Astrocyte (in vitro differentiated cells and primary cell): ENCODE measurements at regions not wholly inside any gene's neighbourhood (a gene's known extent, or its start where the extent isn't known, plus 50 kb on each side); places are given as distances from the start of the nearest gene placed in this dataset.

Experiments used
- DNase-seq: peaks from one replicate; pipeline ENCODE4 v3.0.0-alpha.2; 2010; ENCODE audit warnings: low read depth
- FAIRE-seq: peaks from 2 replicates; lab custom pipeline; 2011; peaks lifted over from hg19 to GRCh38; lab: Jason Lieb, UNC
- H2AFZ ChIP-seq: 2 replicates; pipeline ENCODE4 v1.6.0; 2012; ENCODE audit warnings: low read depth, low read length, inconsistent platforms
- H3K27ac ChIP-seq: 2 replicates; pipeline ENCODE4 v1.5.1; 2011; ENCODE audit warnings: low read depth, low read length, inconsistent platforms
- H3K27me3 ChIP-seq: 2 replicates; pipeline ENCODE4 v1.6.0; 2011; ENCODE audit warnings: low read length, inconsistent platforms; ENCODE audit not compliant: insufficient read depth
- H3K36me3 ChIP-seq: 2 replicates; pipeline ENCODE4 v1.5.1; 2011; ENCODE audit warnings: low read length, inconsistent platforms; ENCODE audit not compliant: insufficient read depth
- H3K4me1 ChIP-seq: 2 replicates; pipeline ENCODE4 v1.5.1; 2011; ENCODE audit warnings: low read length, inconsistent platforms; ENCODE audit not compliant: insufficient read depth
- H3K4me2 ChIP-seq: 2 replicates; pipeline ENCODE4 v1.6.0; 2012; ENCODE audit warnings: low read length, inconsistent platforms
- H3K4me3 ChIP-seq: 2 replicates; pipeline ENCODE4 v1.5.1; 2011; ENCODE audit warnings: low read depth, mild to moderate bottlenecking, low read length, inconsistent platforms; ENCODE audit not compliant: insufficient read depth
- H3K79me2 ChIP-seq: 2 replicates; pipeline ENCODE4 v1.6.0; 2012; ENCODE audit warnings: mild to moderate bottlenecking, low read length, inconsistent platforms; ENCODE audit not compliant: insufficient read depth
- H3K9ac ChIP-seq: 2 replicates; pipeline ENCODE4 v1.6.0; 2012; ENCODE audit warnings: mild to moderate bottlenecking, low read length, inconsistent platforms
- H3K9me3 ChIP-seq: 2 replicates; pipeline ENCODE4 v1.5.1; 2012; ENCODE audit warnings: low read depth, mild to moderate bottlenecking, low read length, inconsistent platforms; ENCODE audit not compliant: insufficient read depth
- H4K20me1 ChIP-seq: 2 replicates; pipeline ENCODE4 v1.6.0; 2012; ENCODE audit warnings: low read length, inconsistent platforms; ENCODE audit not compliant: insufficient read depth
- H3K27ac Mint-ChIP-seq: one replicate; pipeline ENCODE4 v1.8.0; 2021; ENCODE audit warnings: mild to moderate bottlenecking, mixed read lengths; ENCODE audit not compliant: unreplicated experiment
- H3K27me3 Mint-ChIP-seq: one replicate; pipeline ENCODE4 v1.8.0; 2021; ENCODE audit warnings: low read depth, mixed read lengths; ENCODE audit not compliant: unreplicated experiment
- H3K36me3 Mint-ChIP-seq: one replicate; pipeline ENCODE4 v1.8.0; 2021; ENCODE audit warnings: low read depth, mixed read lengths; ENCODE audit not compliant: unreplicated experiment
- H3K4me1 Mint-ChIP-seq: one replicate; pipeline ENCODE4 v1.8.0; 2021; ENCODE audit warnings: low read depth, mixed read lengths; ENCODE audit not compliant: unreplicated experiment
- H3K4me3 Mint-ChIP-seq: one replicate; pipeline ENCODE4 v1.8.0; 2021; ENCODE audit warnings: mild to moderate bottlenecking, moderate library complexity, mixed read lengths; ENCODE audit not compliant: unreplicated experiment
- H3K9me3 Mint-ChIP-seq: one replicate; pipeline ENCODE4 v1.8.0; 2021; ENCODE audit warnings: mild to moderate bottlenecking, mixed read lengths; ENCODE audit not compliant: unreplicated experiment
- CTCF ChIP-seq: IDR thresholded peaks from 2 replicates; pipeline ENCODE4 v1.5.1; 2011; ENCODE audit warnings: low read depth, mild to moderate bottlenecking, inconsistent platforms, low read length, moderate library complexity; ENCODE audit not compliant: insufficient read depth
- EZH2 ChIP-seq: IDR thresholded peaks from 2 replicates; pipeline ENCODE4 v1.6.1; 2012; ENCODE audit warnings: mild to moderate bottlenecking, low read length, inconsistent platforms; ENCODE audit not compliant: insufficient read depth

- Histone ChIP-seq H3K4me2 (no peak overlapping the region), H3K9ac (no peak overlapping the region), H3K27me3 (no peaks in the 10 kb centered on the region), H3K9me3 (no peaks in the 10 kb centered on the region), H3K27ac (no peak overlapping the region), H4K20me1 (no peaks in the 10 kb centered on the region), H3K79me2 (no peaks in the 10 kb centered on the region), H3K36me3 (no peaks in the 10 kb centered on the region), H2AFZ (no peak overlapping the region), H3K4me1 (no peaks in the 10 kb centered on the region), H3K4me3 (no peak overlapping the region)
- Mint-ChIP-seq H3K27me3 (no peaks in the 10 kb centered on the region), H3K27ac (no peak overlapping the region), H3K4me1 (no peaks in the 10 kb centered on the region), H3K36me3 (no peaks in the 10 kb centered on the region), H3K4me3 (no peak overlapping the region), H3K9me3 (no peaks in the 10 kb centered on the region)
- TF ChIP-seq EZH2, result no peak
- TF ChIP-seq CTCF, result no peak
- FAIRE-seq (no peak), DNase-seq (no peak)
Measured at GRCh38 chr4:32163125-32163524, 1443.0 kb downstream of the PCDH7 start.

- no peak overlapping the region for H2AFZ ChIP-seq
- DNase-seq (no peak), FAIRE-seq (no peak)
- H3K4me1 ChIP-seq, result no peaks in the 10 kb centered on the region
- no peaks in the 10 kb centered on the region for H3K79me2 ChIP-seq
- no peaks in the 10 kb centered on the region for H3K36me3 Mint-ChIP-seq
- TF ChIP-seq CTCF, result no peak
- TF ChIP-seq EZH2, result no peak
- H3K9me3 ChIP-seq, result no peaks in the 10 kb centered on the region
- no peak overlapping the region for H3K4me3 ChIP-seq
- H3K27ac ChIP-seq, result no peak overlapping the region
- H3K9me3 Mint-ChIP-seq, result peaks cover 3% of the 10 kb centered on the region
- no peaks in the 10 kb centered on the region for H4K20me1 ChIP-seq
- H3K4me2 ChIP-seq, result no peak overlapping the region
- no peak overlapping the region for H3K9ac ChIP-seq
- no peaks in the 10 kb centered on the region for H3K27me3 ChIP-seq
- peaks cover 5% of the 10 kb centered on the region for H3K4me1 Mint-ChIP-seq
- H3K4me3 Mint-ChIP-seq, result no peak overlapping the region
- H3K27me3 Mint-ChIP-seq, result no peaks in the 10 kb centered on the region
- no peaks in the 10 kb centered on the region for H3K36me3 ChIP-seq
- no peak overlapping the region for H3K27ac Mint-ChIP-seq
Measured at GRCh38 chr4:32169841-32170240, 1449.7 kb downstream of the PCDH7 start.

GRCh38 chr4:32172086-32172485, 1451.9 kb downstream of the PCDH7 start:
- H3K4me1 Mint-ChIP-seq, result peaks cover 5% of the 10 kb centered on the region
- Histone ChIP-seq H3K27ac (peak overlapping the region; percentile 26), H3K9ac (no peak overlapping the region), H3K36me3 (no peaks in the 10 kb centered on the region), H3K79me2 (no peaks in the 10 kb centered on the region), H2AFZ (no peak overlapping the region), H3K4me2 (no peak overlapping the region), H4K20me1 (no peaks in the 10 kb centered on the region), H3K4me3 (no peak overlapping the region), H3K27me3 (no peaks in the 10 kb centered on the region), H3K4me1 (no peaks in the 10 kb centered on the region), H3K9me3 (no peaks in the 10 kb centered on the region)
- no peak overlapping the region for H3K4me3 Mint-ChIP-seq
- H3K9me3 Mint-ChIP-seq, result peaks cover 3% of the 10 kb centered on the region
- TF ChIP-seq CTCF, result no peak
- FAIRE-seq (no peak), DNase-seq (no peak)
- H3K36me3 Mint-ChIP-seq, result no peaks in the 10 kb centered on the region
- H3K27me3 Mint-ChIP-seq, result no peaks in the 10 kb centered on the region
- no peak overlapping the region for H3K27ac Mint-ChIP-seq
